DMS153 treated with DMSO at 0.1 percent for 48 hours (cell line): ENCODE measurements at regions not wholly inside any gene's neighbourhood (a gene's known extent, or its start where the extent isn't known, plus 50 kb on each side); places are given as distances from the start of the nearest gene placed in this dataset.
"Not testable (repeated sequence)": the region's sequence is repeated elsewhere in the genome, so short reads cannot be mapped to it uniquely, and the experiment has no call there.

ENCODE experiments used
- DNase-seq: peaks from one replicate; lab custom pipeline; 2025; ENCODE audit not compliant: unreplicated experiment; lab: John Stamatoyannopoulos, UW

DNA sequence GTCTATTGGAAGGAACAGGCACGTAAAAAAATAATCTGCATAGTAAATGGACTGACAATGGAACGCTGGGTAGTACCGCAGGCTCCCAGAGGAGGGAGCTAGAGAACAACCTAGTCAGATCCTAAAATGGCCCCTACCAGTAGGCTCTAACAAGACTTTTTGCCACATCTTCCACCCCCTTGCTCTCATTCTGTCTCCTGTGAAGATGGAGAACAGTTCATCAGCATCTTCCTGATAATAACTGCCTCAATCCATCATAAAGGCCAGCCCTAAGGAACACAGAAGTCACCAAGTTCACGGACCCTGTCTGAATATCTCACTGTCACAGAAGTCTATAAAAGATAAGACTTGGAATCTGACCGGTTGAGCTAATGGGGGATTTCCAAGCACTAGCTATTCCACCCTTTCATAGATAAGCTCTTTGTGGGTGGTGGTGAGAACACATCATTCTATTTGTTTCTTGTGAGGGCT lies 133.4 kb downstream of the SLC1A3 start:
- DNase-seq, result peak; percentile 54

DNA sequence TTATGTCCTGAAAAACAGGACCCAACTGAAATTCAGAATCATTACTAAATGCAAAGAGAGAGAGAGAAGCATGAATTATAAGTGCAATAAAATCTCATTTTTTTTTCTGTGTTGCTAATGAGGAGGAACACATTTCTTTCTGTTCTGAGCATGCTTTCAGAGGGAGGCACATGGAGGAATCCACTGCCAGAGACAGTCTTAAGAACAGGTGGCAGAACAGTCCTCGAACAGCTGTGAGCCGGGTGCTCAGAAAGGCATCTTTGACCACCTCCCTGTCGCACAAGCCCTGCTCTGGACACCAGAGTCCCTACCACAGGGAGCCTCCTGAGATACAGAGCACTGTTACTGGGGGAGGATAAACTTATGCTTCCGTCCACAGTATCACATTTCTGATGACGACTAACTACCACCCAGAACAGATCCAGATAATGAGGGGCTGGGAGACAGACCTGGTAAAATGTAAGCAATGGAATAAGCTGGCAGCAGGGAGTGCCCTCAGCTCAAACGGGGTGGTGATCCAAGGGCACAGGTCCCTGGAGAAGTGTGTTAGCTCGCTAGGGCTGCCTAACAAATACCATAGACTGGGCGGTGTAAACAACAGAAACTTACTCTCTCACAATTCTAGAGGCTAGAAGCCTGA lies 134.0 kb downstream of the SLC1A3 start:
- DNase-seq, result no peak

DNA sequence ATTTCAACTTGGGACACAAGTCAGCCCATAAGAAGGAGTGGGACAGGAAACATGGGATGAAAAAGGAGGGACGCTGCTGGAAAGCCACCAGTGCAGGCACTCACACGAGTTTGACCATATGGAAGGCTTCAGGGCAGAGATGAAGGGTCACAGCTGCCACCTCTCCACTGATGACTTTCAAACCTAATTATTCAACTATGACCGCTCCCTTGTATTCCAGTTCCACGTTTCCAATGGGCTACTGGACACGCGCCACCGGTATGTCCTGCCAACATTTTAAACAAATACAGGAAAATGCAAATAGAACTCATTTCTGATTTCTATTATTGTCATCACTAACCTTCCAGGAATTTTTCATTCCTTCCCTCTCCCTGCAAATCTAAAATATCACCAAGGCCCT lies 134.7 kb downstream of the SLC1A3 start:
- DNase-seq, result no peak

DNA sequence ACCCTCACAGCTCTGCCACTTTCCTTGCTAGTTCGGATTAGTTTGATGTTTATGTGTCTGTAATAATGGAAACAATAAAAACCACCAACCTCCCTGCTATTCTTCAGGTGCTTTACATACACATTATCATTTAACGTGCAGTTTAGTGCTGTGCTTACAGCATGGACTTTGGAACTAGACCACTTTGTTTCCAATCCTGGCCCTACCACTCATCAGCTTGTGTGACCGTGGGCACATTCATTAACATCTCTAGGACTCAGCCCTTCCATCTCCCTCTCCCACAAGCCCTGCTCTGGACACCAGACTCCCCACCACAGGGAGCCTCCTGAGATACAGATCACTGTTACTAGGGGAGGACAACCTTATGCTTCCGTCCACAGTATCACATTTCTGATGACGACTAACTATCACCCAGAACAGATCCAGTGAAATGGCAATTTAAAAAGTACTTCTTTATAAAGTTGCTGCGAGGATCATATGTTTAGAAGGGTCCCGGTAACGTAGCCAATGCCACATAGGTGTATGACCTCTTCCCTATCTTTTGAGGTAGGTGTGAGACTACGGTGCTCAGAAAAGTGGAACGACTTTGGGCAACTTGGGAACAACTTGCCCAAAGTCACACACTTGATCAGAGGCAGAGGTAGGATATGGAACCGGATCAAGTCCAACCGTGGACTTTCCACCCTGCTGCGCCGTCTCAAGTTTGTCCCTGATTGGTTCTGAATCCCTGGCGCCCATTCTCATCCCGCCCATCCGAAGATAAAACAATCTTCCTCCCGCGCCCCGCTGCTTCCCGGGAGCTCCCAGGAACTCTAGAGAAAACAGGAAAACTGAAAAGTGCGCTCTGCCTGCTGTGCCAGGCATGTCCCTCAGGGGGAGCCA lies 132.4 kb upstream of the NIPBL start:
- DNase-seq, result peak; percentile 42

DNA sequence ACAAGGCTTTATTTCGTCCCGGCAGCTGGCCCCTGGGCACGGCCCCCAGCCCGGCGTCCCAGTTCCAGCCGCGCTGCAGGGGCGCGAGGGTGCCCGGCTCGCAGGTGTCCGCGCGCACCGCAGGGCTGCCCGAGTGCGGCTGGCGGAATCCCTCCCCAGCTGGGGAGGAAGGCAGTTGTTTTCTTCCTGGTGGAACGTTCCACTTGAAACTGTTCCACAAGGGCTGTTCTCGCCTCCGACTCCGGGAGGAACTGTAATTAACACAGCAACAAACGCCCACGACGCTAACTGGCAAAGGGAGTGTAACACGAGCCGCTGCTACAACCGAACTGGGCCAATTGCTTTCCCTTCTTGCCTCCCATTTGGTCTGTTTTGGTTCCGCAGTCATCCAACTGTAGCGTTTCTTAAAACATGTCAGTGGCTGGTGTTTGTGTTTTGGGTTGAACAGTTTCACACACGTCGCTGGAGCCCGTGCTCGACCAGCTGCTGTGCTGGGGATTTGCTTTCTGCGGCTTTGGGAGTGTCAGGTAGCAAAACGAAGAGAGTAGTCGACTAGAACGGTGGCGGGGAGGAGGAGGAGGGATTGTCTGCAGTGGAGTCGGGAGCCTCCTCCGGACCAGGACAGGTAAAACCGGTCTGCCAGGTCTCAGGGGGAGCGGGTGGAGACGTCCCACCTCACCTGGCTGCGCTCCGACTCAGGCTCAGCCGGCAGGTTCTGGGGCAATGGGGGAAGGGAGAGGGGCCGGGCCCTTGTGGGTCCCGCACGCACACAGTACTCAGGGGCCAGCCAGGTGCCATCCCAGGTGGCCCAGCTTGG lies 131.6 kb upstream of the NIPBL start:
- peak; percentile 92 for DNase-seq

DNA sequence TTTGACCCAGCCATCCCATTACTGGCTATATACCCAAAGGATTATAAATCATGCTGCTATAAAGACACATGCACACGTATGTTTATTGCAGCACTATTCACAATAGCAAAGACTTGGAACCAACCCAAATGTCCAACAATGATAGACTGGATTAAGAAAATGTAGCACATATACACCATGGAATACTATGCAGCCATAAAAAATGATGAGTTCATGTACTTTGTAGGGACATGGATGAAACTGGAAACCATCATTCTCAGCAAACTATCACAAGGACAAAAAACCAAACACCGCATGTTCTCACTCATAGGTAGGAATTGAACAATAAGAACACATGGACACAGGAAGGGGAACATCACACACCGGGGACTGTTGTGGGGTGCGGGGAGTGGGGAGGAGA lies 128.8 kb upstream of the NIPBL start:
- DNase-seq, result not testable (repeated sequence)

DNA sequence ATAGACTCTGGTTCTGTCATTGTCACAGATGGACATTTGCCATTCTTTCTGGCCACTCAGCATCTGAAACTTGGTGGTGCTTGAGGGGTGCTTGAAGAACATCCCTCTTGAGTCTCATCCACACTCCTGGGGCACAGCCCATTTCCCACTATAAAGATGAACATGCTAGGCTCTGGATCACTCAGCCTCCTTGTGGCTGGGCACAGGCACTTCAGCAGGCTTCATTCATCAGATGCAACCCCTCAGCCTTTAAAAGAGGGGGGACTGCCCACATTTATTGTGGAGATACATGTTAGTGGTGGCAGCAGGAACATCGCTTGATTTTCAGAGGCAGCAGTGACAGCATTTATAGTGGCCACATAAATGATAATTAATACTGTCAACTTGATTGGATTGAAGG lies 124.7 kb upstream of the NIPBL start:
- DNase-seq, result no peak

DNA sequence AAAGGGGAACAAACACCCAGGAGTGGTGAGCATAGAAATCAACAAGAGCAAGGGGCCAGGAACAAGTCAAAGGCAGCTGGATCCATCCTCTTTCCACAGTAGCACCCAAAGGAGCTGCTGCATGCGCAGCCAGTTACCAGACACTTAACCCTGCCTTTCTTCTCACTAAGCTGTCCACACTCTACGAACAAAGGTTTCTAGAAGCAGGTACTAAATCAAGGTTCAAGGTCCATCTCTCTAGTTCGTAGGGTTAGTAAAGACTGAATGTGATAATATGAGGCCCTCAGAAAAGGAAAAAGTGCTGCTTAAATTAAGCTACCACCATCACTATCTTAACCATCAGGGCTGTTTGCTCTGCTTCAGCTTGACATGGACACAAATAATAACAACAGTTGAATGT lies 121.2 kb upstream of the NIPBL start:
- no peak for DNase-seq

DNA sequence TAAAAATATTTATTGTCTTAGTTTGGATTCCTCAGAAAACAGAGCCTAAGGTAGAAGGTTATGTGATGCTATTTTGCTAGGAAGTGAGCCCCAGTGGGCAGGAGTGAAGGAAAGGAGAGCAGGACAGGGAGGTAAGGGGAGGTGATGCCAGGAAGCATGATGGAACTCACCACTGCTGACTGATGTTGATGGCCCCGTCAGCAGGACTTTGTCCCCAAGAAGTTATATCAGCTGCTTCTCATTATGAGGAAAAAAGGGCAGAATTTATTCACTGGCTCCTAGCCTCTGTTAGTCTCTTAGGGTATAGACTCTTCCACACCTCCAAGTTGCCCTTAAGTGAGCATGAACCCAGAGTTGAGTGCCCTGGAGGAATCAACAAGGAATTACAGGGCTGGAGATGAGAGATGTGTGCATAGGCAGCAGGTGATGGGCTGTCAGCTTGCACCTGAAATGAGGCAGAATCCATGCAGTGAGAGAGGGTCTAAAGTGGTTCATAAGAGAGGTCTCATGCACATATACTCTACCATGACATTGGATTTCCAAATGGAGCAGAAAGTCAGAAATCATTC lies 120.6 kb upstream of the NIPBL start:
- DNase-seq, result no peak

DNA sequence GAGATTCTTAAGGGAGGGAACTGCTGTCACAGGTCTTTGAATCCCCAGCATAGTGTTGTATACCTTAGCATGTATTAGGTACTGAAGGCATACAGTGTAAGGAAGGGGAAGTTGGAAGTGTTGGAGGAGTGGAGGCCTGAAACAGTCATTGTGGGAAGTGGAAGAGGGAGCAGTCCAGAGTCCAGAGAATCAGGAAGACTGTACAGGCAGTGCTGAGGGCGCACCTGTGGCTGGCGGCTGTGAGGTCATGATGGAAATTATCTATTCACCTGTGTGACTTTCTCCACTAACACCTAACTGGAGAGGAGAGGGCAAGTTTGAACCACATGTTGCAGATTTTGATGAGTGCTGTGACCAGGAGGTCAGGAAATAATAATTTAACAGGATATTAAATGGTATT lies 119.7 kb upstream of the NIPBL start:
- DNase-seq, result no peak

DNA sequence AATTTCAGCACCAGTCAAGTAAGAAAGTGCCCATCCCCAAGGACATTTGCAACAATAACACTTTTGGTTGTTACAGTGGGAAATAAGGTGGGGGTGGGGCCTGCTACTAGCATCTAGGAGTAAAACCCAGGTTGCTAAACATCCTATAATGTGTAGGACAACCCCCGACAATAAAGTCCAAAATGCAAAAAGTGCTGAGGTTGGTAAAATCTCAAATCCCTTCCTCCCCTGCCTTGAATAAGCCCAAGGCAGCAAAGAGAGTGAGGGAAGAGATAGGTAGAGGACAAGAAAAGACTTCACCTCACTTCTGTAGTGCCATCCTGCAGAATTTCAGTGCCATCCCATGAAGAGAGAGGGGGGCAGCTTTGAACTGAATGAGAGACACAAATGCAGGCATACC lies 117.5 kb upstream of the NIPBL start:
- no peak for DNase-seq

DNA sequence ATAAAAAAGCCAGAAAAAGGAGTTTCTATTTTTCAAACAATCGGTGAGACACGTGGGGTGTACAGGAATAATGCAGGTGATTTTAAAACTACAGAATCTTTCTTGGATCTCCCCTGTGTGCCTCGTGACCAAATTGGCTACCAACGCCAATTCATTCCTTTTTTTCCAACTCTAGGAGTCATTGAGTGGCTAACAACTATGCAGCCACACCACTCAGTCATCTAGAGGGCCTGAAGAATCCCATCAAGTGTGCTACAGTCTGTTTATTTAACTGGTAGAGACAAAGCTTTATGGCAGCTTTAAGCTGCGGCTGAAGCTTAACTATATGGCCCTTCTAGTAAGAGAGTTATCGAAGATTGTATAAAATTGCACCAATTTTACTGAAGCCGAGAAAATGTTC lies 113.1 kb upstream of the NIPBL start:
- no peak for DNase-seq

DNA sequence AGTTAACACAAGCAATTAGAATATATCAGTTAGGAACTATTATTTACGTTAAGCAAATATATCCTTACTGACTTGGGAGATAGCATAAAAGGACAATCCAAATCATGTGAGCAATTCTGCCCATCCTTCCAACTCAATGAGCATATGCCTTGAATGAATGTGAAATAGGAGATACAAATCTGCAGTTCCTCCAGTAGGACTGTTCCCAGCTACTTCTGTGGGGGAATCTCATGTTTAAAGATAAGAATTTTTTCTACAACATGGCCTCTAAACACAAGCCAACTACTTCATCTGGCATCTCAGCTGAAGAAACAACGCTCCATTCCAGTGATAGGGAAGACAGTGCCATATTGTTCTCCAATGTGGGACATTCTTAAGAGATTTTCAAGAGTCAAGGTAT lies 110.7 kb upstream of the NIPBL start:
- DNase-seq, result no peak

DNA sequence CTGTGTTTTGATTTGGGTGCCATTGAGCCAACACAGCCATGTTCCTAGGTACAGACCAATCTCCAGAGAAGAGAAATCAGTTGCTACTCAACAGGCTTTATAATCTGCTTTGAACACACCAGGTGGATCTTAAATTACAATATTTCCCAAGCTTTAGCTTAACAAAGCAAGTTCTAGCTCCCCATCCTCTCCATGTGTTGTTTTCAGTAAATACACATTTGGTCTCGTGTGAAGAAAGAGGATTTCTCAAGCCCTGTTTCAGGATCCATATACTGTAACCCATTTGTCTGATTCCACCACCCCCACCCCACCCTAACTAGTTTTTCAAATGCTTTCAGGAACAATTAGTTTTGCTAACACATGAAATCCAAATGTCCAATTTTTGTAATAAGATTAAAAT lies 109.6 kb upstream of the NIPBL start:
- DNase-seq, result no peak

DNA sequence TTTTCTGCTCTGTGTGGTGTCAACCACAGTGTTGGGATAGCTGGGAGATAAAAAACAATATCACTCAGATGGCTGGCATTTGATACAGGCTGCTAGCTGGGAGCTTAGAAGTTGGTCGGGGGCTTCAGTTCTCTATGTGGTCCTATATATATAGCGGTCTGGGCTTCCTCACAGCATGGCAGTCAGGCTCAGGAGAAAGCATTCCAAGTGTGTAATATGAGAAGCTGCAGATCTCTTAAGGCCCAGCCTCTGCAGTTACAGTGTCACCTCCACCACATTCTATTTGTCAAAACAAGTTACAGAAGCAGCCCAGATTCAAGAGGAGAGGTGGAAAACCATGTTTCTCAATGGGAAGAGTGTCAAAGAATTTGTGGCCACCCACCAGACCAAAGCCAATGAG lies 108.1 kb upstream of the NIPBL start:
- DNase-seq, result no peak

DNA sequence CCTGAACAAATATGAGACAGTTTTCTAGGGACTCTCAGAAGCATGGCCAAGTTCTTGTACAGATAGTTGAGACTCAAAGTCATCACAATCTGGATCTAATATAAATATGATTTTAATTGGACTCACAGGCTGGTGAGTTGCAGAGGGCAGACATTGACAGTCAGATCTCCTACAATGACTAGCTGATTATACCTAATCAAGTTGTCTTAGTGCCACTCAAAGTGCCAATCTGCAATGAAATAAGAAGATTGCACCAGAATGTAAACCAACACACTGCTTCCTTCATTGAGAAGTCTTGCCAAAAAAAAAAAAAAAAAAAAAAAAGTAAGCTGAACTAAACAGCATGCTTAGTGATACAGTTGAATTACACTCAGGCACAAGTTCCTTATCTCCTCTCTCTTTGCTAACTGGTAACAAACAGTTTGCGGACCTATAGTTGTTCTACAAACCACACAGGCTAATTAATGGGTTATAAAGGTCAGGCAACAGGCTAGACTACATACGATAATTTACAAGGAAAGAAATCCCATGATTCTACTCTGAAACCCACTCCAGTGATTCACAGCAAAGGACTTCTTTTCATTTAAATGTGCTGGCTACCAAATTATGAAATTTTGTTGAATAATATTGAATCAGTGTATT lies 107.3 kb upstream of the NIPBL start:
- no peak for DNase-seq

DNA sequence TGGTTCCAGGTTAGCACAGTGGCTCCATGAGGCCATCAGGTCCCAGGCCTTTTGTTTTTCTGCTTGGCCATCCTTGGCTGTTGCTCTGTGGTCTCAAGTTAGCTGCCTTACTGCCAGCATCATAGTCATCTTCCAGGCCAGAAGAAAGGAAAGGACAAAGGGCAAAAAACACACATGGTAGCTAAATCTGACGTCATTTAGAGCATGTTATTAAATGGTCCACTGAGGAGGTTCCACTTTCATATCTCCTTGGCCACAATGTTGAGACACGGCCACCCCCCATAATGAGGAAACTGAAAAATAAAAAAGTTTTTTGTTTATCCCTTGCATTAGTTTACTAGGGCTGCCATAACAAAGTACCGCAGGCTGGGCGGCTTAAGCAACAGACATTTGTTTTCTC lies 106.4 kb upstream of the NIPBL start:
- DNase-seq, result no peak

DNA sequence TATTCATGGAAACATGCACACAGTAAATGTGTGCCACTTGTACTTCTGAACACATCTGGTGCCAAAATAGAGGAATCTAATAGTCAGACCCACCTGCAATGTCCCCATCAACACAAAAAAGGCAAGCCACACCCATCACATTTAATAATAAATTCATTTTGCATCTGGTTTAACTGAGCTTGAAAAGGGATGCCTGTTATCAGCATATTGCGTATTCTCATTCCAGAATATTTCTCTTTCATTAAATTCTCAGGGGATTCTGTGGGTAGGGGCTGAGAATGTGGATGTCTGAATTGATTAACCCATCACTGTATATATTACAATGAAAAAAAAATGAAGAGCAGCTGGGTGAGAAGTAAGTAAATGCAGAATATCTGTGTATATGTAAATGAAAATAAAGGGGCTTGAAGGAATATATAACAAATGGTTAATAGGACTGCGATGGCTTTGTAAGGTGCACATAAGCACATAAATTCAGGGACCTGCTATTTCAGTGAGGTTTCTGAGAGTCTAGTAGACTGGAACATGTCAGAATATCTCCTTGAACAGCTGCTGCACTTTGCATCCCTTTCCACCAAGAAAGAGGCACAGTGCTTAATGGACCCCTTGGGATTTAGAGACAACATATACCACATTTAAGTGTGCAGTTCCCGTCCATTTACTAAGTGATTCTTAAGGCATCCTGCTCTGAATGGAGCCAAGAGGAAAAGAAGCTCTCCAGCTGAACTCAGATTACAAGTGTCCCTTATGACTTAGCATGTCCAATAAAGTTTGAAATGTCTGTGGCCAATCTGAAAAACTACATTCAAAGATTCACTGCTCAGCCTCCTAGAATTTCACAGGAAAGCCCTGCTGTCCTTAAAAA lies 104.1 kb upstream of the NIPBL start:
- DNase-seq, result no peak

DNA sequence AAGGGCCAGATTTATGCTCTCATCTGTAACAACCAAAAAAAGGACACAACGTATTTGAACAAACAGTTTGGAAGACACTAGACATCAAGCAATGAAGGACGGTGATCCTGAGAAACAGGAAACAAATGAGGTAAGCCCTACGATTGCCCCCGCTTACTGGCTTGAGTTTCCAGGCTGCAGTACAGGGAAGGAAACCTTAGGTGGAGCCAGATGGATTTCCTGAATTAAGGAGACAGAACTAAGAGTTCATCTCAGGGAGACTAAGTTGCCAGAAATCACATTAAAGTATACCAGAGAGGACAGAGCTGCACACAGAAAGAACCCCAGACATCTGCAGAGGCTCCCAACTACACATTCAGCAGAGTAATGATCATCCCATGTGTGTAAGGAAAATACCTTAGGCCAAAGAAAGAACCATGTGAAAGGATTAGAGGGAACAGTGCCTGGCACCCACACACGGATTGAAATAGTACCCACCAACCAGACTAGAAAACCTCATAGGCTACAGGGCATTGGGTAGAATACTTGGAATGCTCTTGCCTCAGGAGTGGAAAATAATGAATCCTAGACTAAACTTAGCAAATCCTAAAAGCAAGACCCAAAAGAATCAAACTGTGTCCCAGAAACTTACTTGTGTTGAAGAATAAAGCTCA lies 99.3 kb upstream of the NIPBL start:
- no peak for DNase-seq
